WTC11 (cell line): ENCODE measurements at regions not wholly inside any gene's neighbourhood (a gene's known extent, or its start where the extent isn't known, plus 50 kb on each side); places are given as distances from the start of the nearest gene placed in this dataset.

Experiments
- ATAC-seq: fragments of 200-7000 bp; cut with Tn5 transposase; 2 replicates; pipeline ENCODE4 v1.10.0; 2021; ENCODE audit warnings: mild to moderate bottlenecking, moderate library complexity
- CTCF ChIA-PET: fragments of 300-600 bp; sonication (Branson Sonifier 250); formaldehyde crosslinking; loops from one replicate; lab custom pipeline; 2021; ENCODE audit warnings: antibody characterized with exemption; lab: Charles Lee
- POLR2A ChIA-PET: fragments of 350-600 bp; sonication (Branson Sonifier 250); formaldehyde crosslinking; loops from one replicate; lab custom pipeline; 2021; ENCODE audit warnings: antibody characterized with exemption; lab: Charles Lee
- DNase-seq: peaks from one replicate; pipeline ENCODE4 v3.0.0; 2021; ENCODE audit warnings: low spot score
- H3K27ac Mint-ChIP-seq: 2 replicates; pipeline ENCODE4 v1.8.0; 2021; ENCODE audit warnings: mixed read lengths
- H3K27me3 Mint-ChIP-seq: 2 replicates; pipeline ENCODE4 v1.8.0; 2021; ENCODE audit warnings: low read depth, mild to moderate bottlenecking, moderate library complexity, mixed read lengths
- H3K36me3 Mint-ChIP-seq: 2 replicates; pipeline ENCODE4 v1.8.0; 2021; ENCODE audit warnings: mixed read lengths
- H3K4me1 Mint-ChIP-seq: 2 replicates; pipeline ENCODE4 v1.8.0; 2022; ENCODE audit warnings: mixed read lengths
- H3K4me3 Mint-ChIP-seq: 2 replicates; pipeline ENCODE4 v1.8.0; 2021; ENCODE audit warnings: mild to moderate bottlenecking, moderate library complexity, mixed read lengths
- H3K9me3 Mint-ChIP-seq: 2 replicates; pipeline ENCODE4 v1.8.0; 2021; ENCODE audit warnings: mixed read lengths
- CREB1 ChIP-seq: sonication (generic); formaldehyde crosslinking; IDR thresholded peaks from 2 replicates; pipeline ENCODE4 v1.8.0; 2023; ENCODE audit warnings: mild to moderate bottlenecking, missing genetic modification reagents
- ELF4 ChIP-seq: sonication (generic); formaldehyde crosslinking; IDR thresholded peaks from 2 replicates; pipeline ENCODE4 v1.8.1; 2022; ENCODE audit warnings: low read depth, mild to moderate bottlenecking, moderate library complexity, missing genetic modification reagents
- ETV6 ChIP-seq: sonication (generic); formaldehyde crosslinking; IDR thresholded peaks from 2 replicates; pipeline ENCODE4 v1.8.1; 2022; ENCODE audit warnings: mild to moderate bottlenecking, missing genetic modification reagents
- NFE2L1 ChIP-seq: sonication (generic); formaldehyde crosslinking; IDR thresholded peaks from 2 replicates; pipeline ENCODE4 v1.8.1; 2023; ENCODE audit warnings: missing genetic modification reagents
- NR2C2 ChIP-seq: sonication (generic); formaldehyde crosslinking; IDR thresholded peaks from 2 replicates; pipeline ENCODE4 v1.8.0; 2022; ENCODE audit warnings: mild to moderate bottlenecking, missing genetic modification reagents
- NR3C1 ChIP-seq: sonication (generic); formaldehyde crosslinking; conservative IDR thresholded peaks from 2 replicates; pipeline ENCODE4 v1.8.1; 2023; ENCODE audit warnings: low read depth, mild to moderate bottlenecking, missing genetic modification reagents
- OVOL2 ChIP-seq: fragments of 250-450 bp; sonication (Bioruptor Pico); IDR thresholded peaks from 2 replicates; pipeline ENCODE4 v1.9.0; 2021; ENCODE audit warnings: mild to moderate bottlenecking, borderline replicate concordance
- SP1 ChIP-seq: sonication (generic); formaldehyde crosslinking; conservative IDR thresholded peaks from 2 replicates; pipeline ENCODE4 v1.8.1; 2022; ENCODE audit warnings: missing genetic modification reagents
- TEAD1 ChIP-seq: sonication (generic); formaldehyde crosslinking; IDR thresholded peaks from 2 replicates; pipeline ENCODE4 v1.8.0; 2022; ENCODE audit warnings: mild to moderate bottlenecking, missing genetic modification reagents
- ZNF219 ChIP-seq: sonication (generic); formaldehyde crosslinking; IDR thresholded peaks from 2 replicates; pipeline ENCODE4 v1.8.0; 2023; ENCODE audit warnings: missing genetic modification reagents, mild to moderate bottlenecking, borderline replicate concordance
- ZNF317 ChIP-seq: sonication (generic); formaldehyde crosslinking; IDR thresholded peaks from 2 replicates; pipeline ENCODE4 v1.8.1; 2023; ENCODE audit warnings: low read depth, mild to moderate bottlenecking, moderate library complexity, missing genetic modification reagents, borderline replicate concordance
- TF ChIP-seq, protein P1 (sequence below): fragments of 250-450 bp; sonication (Bioruptor Pico); IDR thresholded peaks from 2 replicates; pipeline ENCODE4 v1.9.0; 2021; ENCODE audit warnings: moderate library complexity, mild to moderate bottlenecking, inconsistent platforms, borderline replicate concordance
- TF ChIP-seq, protein P2 (sequence below): sonication (generic); formaldehyde crosslinking; IDR thresholded peaks from 2 replicates; pipeline ENCODE4 v1.8.0; 2023; ENCODE audit warnings: missing genetic modification reagents, mild to moderate bottlenecking, borderline replicate concordance
- TF ChIP-seq, protein P3 (sequence below): sonication (generic); formaldehyde crosslinking; IDR thresholded peaks from 2 replicates; pipeline ENCODE4 v1.8.0; 2022; ENCODE audit warnings: mild to moderate bottlenecking, missing genetic modification reagents
- TF ChIP-seq, protein P4 (sequence below): sonication (generic); formaldehyde crosslinking; conservative IDR thresholded peaks from 2 replicates; pipeline ENCODE4 v1.8.1; 2023; ENCODE audit warnings: mild to moderate bottlenecking, low read depth, missing genetic modification reagents, moderate library complexity
- TF ChIP-seq, protein P5 (sequence below): fragments of 250-450 bp; sonication (Bioruptor Pico); IDR thresholded peaks from 2 replicates; pipeline ENCODE4 v1.9.0; 2021; ENCODE audit warnings: mild to moderate bottlenecking, borderline replicate concordance
- TF ChIP-seq, protein P6 (sequence below): sonication (generic); formaldehyde crosslinking; IDR thresholded peaks from 2 replicates; pipeline ENCODE4 v1.8.1; 2022; ENCODE audit warnings: missing genetic modification reagents, borderline replicate concordance

DNA sequence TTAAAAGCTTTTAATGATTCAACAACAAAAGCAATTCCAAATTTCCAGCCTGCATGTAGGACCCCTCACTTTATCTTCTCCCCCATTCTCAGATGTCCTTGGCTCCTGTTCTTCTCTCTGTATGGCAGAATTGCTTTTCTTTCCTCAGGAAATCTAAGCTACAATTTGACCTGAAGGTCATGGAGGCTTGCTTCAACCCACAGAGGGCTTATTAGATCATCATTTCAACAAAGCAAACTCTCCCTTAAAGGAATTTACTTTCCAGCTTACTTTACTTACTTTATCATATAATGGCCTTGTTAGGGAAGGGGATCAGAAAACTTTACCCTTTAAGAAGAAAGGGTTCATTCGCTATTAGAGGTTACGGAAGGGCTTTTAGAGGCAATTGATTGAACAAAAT lies 211.5 kb downstream of the RAD51AP2 start (continued):
- TF ChIP-seq NR3C1 (CRISPR knock-in tag) (no peak), ZNF317 (CRISPR knock-in tag) (no peak), ETV6 (CRISPR knock-in tag) (no peak), NR2C2 (CRISPR knock-in tag) (no peak)
- TF ChIP-seq, protein P1, sequence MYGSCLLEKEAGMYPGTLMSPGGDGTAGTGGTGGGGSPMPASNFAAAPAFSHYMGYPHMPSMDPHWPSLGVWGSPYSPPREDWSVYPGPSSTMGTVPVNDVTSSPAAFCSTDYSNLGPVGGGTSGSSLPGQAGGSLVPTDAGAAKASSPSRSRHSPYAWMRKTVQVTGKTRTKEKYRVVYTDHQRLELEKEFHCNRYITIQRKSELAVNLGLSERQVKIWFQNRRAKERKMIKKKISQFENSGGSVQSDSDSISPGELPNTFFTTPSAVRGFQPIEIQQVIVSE (CRISPR knock-in tag) = no peak
- TF ChIP-seq, protein P2, sequence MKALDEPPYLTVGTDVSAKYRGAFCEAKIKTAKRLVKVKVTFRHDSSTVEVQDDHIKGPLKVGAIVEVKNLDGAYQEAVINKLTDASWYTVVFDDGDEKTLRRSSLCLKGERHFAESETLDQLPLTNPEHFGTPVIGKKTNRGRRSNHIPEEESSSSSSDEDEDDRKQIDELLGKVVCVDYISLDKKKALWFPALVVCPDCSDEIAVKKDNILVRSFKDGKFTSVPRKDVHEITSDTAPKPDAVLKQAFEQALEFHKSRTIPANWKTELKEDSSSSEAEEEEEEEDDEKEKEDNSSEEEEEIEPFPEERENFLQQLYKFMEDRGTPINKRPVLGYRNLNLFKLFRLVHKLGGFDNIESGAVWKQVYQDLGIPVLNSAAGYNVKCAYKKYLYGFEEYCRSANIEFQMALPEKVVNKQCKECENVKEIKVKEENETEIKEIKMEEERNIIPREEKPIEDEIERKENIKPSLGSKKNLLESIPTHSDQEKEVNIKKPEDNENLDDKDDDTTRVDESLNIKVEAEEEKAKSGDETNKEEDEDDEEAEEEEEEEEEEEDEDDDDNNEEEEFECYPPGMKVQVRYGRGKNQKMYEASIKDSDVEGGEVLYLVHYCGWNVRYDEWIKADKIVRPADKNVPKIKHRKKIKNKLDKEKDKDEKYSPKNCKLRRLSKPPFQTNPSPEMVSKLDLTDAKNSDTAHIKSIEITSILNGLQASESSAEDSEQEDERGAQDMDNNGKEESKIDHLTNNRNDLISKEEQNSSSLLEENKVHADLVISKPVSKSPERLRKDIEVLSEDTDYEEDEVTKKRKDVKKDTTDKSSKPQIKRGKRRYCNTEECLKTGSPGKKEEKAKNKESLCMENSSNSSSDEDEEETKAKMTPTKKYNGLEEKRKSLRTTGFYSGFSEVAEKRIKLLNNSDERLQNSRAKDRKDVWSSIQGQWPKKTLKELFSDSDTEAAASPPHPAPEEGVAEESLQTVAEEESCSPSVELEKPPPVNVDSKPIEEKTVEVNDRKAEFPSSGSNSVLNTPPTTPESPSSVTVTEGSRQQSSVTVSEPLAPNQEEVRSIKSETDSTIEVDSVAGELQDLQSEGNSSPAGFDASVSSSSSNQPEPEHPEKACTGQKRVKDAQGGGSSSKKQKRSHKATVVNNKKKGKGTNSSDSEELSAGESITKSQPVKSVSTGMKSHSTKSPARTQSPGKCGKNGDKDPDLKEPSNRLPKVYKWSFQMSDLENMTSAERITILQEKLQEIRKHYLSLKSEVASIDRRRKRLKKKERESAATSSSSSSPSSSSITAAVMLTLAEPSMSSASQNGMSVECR = no peak
- TF ChIP-seq, protein P3, sequence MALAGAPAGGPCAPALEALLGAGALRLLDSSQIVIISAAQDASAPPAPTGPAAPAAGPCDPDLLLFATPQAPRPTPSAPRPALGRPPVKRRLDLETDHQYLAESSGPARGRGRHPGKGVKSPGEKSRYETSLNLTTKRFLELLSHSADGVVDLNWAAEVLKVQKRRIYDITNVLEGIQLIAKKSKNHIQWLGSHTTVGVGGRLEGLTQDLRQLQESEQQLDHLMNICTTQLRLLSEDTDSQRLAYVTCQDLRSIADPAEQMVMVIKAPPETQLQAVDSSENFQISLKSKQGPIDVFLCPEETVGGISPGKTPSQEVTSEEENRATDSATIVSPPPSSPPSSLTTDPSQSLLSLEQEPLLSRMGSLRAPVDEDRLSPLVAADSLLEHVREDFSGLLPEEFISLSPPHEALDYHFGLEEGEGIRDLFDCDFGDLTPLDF (CRISPR knock-in tag) = no peak

DNA sequence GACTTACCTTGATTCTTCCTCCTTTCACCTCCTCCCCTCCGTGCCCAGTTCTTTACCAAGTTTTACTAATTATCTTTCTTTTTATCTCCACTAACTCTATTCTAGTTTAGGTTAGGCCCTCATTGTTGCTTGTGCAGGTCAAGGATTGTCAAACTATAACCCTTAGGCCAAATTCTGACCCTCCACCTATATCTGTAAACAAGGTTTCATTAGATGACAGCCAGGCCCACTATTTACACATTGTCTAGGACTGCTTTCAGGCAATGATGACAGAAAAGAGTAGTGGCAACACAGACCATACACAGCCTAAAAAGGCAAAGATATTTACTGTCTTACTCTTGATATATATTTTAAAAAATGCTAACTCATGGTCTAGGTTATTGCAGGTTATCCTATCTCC lies 212.0 kb downstream of the RAD51AP2 start:
- H3K4me3 Mint-ChIP-seq = no peak overlapping the region
- ChIA-PET POLR2A (no interaction called here), CTCF (no interaction called here)
- TF ChIP-seq, protein P4, sequence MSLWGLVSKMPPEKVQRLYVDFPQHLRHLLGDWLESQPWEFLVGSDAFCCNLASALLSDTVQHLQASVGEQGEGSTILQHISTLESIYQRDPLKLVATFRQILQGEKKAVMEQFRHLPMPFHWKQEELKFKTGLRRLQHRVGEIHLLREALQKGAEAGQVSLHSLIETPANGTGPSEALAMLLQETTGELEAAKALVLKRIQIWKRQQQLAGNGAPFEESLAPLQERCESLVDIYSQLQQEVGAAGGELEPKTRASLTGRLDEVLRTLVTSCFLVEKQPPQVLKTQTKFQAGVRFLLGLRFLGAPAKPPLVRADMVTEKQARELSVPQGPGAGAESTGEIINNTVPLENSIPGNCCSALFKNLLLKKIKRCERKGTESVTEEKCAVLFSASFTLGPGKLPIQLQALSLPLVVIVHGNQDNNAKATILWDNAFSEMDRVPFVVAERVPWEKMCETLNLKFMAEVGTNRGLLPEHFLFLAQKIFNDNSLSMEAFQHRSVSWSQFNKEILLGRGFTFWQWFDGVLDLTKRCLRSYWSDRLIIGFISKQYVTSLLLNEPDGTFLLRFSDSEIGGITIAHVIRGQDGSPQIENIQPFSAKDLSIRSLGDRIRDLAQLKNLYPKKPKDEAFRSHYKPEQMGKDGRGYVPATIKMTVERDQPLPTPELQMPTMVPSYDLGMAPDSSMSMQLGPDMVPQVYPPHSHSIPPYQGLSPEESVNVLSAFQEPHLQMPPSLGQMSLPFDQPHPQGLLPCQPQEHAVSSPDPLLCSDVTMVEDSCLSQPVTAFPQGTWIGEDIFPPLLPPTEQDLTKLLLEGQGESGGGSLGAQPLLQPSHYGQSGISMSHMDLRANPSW = no peak
- TF ChIP-seq ZNF219 (CRISPR knock-in tag) (no peak), OVOL2 (no peak), ELF4 (CRISPR knock-in tag) (no peak), SP1 (CRISPR knock-in tag) (no peak), NFE2L1 (CRISPR knock-in tag) (no peak), CREB1 (CRISPR knock-in tag) (no peak), TEAD1 (CRISPR knock-in tag) (no peak)
- TF ChIP-seq, protein P5, sequence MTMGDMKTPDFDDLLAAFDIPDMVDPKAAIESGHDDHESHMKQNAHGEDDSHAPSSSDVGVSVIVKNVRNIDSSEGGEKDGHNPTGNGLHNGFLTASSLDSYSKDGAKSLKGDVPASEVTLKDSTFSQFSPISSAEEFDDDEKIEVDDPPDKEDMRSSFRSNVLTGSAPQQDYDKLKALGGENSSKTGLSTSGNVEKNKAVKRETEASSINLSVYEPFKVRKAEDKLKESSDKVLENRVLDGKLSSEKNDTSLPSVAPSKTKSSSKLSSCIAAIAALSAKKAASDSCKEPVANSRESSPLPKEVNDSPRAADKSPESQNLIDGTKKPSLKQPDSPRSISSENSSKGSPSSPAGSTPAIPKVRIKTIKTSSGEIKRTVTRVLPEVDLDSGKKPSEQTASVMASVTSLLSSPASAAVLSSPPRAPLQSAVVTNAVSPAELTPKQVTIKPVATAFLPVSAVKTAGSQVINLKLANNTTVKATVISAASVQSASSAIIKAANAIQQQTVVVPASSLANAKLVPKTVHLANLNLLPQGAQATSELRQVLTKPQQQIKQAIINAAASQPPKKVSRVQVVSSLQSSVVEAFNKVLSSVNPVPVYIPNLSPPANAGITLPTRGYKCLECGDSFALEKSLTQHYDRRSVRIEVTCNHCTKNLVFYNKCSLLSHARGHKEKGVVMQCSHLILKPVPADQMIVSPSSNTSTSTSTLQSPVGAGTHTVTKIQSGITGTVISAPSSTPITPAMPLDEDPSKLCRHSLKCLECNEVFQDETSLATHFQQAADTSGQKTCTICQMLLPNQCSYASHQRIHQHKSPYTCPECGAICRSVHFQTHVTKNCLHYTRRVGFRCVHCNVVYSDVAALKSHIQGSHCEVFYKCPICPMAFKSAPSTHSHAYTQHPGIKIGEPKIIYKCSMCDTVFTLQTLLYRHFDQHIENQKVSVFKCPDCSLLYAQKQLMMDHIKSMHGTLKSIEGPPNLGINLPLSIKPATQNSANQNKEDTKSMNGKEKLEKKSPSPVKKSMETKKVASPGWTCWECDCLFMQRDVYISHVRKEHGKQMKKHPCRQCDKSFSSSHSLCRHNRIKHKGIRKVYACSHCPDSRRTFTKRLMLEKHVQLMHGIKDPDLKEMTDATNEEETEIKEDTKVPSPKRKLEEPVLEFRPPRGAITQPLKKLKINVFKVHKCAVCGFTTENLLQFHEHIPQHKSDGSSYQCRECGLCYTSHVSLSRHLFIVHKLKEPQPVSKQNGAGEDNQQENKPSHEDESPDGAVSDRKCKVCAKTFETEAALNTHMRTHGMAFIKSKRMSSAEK (CRISPR knock-in tag) = no peak
- TF ChIP-seq, protein P6, sequence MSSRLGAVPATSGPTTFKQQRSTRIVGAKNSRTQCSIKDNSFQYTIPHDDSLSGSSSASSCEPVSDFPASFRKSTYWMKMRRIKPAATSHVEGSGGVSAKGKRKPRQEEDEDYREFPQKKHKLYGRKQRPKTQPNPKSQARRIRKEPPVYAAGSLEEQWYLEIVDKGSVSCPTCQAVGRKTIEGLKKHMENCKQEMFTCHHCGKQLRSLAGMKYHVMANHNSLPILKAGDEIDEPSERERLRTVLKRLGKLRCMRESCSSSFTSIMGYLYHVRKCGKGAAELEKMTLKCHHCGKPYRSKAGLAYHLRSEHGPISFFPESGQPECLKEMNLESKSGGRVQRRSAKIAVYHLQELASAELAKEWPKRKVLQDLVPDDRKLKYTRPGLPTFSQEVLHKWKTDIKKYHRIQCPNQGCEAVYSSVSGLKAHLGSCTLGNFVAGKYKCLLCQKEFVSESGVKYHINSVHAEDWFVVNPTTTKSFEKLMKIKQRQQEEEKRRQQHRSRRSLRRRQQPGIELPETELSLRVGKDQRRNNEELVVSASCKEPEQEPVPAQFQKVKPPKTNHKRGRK (CRISPR knock-in tag) = no peak
- DNase-seq = no peak
- peaks cover 3% of the 10 kb centered on the region for H3K9me3 Mint-ChIP-seq
- no peak for ATAC-seq
- no peak overlapping the region for H3K27ac Mint-ChIP-seq
- H3K27me3 Mint-ChIP-seq = no peaks in the 10 kb centered on the region
- H3K36me3 Mint-ChIP-seq = 0 out of 2 replicates have a peak, but pooled peaks cover 2% of the 10 kb centered on the region
- peaks cover 45% of the 10 kb centered on the region for H3K4me1 Mint-ChIP-seq
